ENCODE measurements at regions not wholly inside any gene's neighbourhood (a gene's known extent, or its start where the extent isn't known, plus 50 kb on each side); places are given as distances from the start of the nearest gene placed in this dataset.

DNA sequence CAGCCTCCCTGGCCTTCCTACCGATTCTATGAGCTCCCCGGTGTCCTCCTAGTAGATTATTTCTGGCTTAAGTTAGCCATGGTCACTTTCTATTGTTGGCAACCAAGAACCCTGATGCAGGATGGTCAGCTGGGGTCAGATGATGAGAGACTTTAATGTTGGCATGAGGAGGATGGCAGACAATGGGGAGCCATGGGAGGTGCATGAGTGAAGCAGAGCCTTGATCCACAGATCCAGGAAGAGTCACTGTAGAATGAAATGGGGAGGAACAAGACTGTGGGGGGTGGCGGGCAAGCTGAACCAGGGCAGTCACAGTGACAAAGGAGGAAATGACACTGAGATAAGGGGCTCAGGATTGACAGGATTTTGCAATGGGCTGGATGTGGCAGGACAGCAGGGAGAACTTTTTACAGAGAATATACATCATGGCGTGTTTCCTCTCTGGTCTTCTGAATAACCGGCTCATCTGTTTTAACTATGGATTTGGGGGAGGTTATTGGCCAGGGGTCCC is 60.9 kb downstream of the RPLP1 start:
- TF ChIP-seq, protein P1, sequence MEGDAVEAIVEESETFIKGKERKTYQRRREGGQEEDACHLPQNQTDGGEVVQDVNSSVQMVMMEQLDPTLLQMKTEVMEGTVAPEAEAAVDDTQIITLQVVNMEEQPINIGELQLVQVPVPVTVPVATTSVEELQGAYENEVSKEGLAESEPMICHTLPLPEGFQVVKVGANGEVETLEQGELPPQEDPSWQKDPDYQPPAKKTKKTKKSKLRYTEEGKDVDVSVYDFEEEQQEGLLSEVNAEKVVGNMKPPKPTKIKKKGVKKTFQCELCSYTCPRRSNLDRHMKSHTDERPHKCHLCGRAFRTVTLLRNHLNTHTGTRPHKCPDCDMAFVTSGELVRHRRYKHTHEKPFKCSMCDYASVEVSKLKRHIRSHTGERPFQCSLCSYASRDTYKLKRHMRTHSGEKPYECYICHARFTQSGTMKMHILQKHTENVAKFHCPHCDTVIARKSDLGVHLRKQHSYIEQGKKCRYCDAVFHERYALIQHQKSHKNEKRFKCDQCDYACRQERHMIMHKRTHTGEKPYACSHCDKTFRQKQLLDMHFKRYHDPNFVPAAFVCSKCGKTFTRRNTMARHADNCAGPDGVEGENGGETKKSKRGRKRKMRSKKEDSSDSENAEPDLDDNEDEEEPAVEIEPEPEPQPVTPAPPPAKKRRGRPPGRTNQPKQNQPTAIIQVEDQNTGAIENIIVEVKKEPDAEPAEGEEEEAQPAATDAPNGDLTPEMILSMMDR (IDR thresholded peaks at IDR 0.05; ENCODE audit: control insufficient read depth, extremely low read depth, insufficient read depth), result no peak
- DNase-seq (ENCODE audit: low read depth), result no peak

DNA sequence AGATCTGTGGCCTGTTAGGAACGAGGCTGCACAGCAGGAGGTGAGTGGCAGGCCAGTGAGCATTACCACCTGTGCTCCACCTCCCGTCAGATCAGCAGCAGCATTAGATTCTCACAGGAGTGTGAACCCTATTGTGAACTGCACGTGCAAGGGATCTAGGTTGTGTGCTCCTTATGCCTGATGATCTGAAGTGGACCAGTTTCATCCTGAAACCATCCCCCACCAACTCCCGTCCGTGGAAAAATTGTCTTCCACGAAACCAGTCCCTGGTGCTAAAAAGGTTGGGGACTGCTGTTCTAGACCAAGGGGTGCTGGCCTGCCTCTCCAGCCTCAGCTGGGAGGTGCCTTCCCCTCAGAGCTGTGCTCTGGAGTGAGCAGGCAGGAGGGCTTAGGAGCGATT is 61.4 kb downstream of the RPLP1 start:
- no peak overlapping the region for H3K4me3 ChIP-seq (ENCODE audit: low read depth, low read length)
- TF ChIP-seq, protein P1 (IDR thresholded peaks at IDR 0.05; ENCODE audit: control insufficient read depth, extremely low read depth, insufficient read depth), result no peak
- no peak for DNase-seq (ENCODE audit: low read depth)

More for the DNA sequence above, 60.9 kb downstream of the RPLP1 start:
- no peak overlapping the region for H3K4me3 ChIP-seq (ENCODE audit: low read depth, low read length)

DNA sequence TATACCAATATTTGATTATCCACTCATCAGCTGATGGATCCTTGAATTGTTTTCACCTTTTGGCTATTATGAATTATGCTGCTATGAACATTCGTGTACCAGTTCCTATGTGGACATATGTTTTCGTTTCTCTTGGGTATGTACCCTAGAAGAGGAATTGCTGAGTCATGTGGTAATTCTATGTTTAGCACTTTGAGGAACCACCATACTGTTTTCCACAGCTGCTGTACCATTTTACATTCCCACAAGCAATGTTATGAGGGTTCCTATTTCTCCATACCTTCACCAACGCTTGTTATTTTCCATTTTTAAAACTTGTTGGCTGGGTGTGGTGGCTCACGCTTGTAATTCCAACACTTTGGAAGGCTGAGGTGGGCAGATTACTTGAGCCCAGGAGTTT is 62.9 kb downstream of the RPLP1 start:
- TF ChIP-seq, protein P1 (IDR thresholded peaks at IDR 0.05; ENCODE audit: control insufficient read depth, extremely low read depth, insufficient read depth), result no peak
- no peak for DNase-seq (ENCODE audit: low read depth)
- no peak overlapping the region for H3K4me3 ChIP-seq (ENCODE audit: low read depth, low read length)

DNA sequence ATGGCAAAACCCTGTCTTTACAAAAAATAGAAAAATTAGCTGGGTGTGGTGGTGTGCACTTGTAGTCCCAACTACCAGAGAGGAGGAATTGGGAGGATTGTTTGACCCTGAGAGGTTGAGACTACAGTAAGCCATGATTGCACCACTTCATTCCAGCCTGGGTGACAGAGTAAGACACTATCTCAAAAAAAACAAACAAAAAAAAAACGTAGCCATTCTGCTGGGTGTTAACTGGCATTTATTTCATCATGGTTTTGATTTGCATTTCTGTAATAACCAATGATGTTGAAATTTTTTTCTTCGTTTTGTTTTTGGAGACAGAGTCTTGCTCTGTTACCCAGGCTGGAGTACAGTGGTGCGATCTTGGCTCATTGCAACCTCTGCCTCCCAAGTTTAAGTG is 63.3 kb downstream of the RPLP1 start:
- DNase-seq (ENCODE audit: low read depth), result no peak

DNA sequence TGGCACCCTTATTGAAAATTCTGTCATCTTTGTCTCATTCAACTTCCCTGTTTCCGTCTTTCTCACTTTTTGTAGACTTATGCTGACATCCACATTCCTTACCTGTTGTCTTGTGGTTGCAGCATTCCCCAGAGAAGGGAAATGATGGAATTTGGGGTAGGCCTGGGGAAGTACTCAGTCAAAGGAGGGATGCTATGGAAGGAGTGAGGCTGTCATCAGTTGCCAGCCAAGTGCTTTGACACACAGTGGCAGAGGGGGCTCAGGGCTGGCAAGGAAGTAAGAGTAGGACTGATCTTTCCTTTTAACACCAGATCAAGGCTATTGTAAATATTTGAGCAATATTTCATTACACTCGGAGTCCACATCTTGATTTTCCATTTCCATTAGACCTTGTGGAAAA is 64.4 kb downstream of the RPLP1 start:
- TF ChIP-seq, protein P1 (IDR thresholded peaks at IDR 0.05; ENCODE audit: control insufficient read depth, extremely low read depth, insufficient read depth), result no peak
- H3K4me3 ChIP-seq (ENCODE audit: low read depth, low read length), result no peak overlapping the region
- DNase-seq (ENCODE audit: low read depth), result no peak

More for the DNA sequence above, 63.3 kb downstream of the RPLP1 start:
- H3K4me3 ChIP-seq (ENCODE audit: low read depth, low read length), result no peak overlapping the region
- TF ChIP-seq, protein P1 (IDR thresholded peaks at IDR 0.05; ENCODE audit: control insufficient read depth, extremely low read depth, insufficient read depth), result no peak

DNA sequence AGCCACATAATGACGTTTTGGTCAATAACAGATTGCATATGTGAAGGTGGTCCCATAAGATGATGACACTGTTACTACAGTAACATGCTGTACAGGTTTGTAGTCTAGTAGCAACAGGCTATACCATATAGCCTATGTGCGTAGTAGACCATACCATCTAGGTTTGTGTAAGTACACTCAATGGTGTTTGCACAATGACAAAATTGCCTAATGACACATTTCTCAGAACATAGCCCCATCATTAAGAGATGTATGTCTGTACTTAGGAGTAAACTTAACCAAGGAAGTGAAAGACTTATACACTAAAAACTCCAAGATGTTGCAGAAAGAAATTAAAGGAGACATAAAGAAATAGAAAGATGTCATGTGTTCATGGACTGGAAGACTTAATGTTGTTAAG is 66.2 kb downstream of the RPLP1 start:
- DNase-seq (ENCODE audit: low read depth), result no peak
- TF ChIP-seq, protein P1 (IDR thresholded peaks at IDR 0.05; ENCODE audit: control insufficient read depth, extremely low read depth, insufficient read depth), result no peak
- no peak overlapping the region for H3K4me3 ChIP-seq (ENCODE audit: low read depth, low read length)

DNA sequence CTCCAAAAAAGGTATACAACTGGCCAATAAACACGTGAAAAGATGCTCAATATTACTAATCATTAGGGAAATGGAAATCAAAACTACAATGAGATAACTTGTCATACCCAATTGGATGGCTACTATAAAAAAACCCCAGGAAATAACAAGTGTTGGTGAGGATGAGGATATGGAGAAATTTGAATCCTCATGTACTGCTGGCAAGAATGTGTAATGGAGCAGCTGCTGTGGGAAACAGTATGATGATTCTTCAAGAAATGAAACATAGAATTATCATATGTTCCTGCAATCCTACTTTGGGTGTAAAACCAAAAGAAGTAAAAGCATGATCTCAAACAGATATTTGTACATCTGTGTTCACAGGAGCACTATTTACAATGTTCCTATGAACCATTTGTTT is 67.4 kb downstream of the RPLP1 start:
- TF ChIP-seq, protein P1 (IDR thresholded peaks at IDR 0.05; ENCODE audit: control insufficient read depth, extremely low read depth, insufficient read depth), result no peak
- no peak for DNase-seq (ENCODE audit: low read depth)
- no peak overlapping the region for H3K4me3 ChIP-seq (ENCODE audit: low read depth, low read length)
